OCI-LY1 (cell line): ENCODE measurements at regions not wholly inside any gene's neighbourhood (a gene's known extent, or its start where the extent isn't known, plus 50 kb on each side); places are given as distances from the start of the nearest gene placed in this dataset.

Source experiments
- H2AFZ ChIP-seq: fragments of 200-600 bp; sonication (generic), shearing (Covaris generic); 2 replicates; pipeline ENCODE4 v1.6.0; 2014; ENCODE audit warnings: antibody characterized with exemption, mild to moderate bottlenecking, low read length
- H3F3A ChIP-seq: fragments of 200-600 bp; sonication (generic), shearing (Covaris generic); 2 replicates; pipeline ENCODE4 v1.6.0; 2014; ENCODE audit warnings: mild to moderate bottlenecking, antibody characterized with exemption, low read length, moderate library complexity; ENCODE audit not compliant: insufficient read depth
- H3K27ac ChIP-seq: fragments of 200-600 bp; sonication (generic); 2 replicates; pipeline ENCODE4 v1.5.1; 2014; ENCODE audit warnings: low read length, mixed run types, mild to moderate bottlenecking, low read depth; ENCODE audit not compliant: poor library complexity, severe bottlenecking
- H3K27me3 ChIP-seq: fragments of 200-600 bp; sonication (generic); 2 replicates; pipeline ENCODE4 v1.6.0; 2014; ENCODE audit warnings: antibody characterized with exemption, mild to moderate bottlenecking, low read length, moderate library complexity; ENCODE audit not compliant: insufficient read depth
- H3K36me3 ChIP-seq: fragments of 200-600 bp; sonication (generic); 2 replicates; pipeline ENCODE4 v1.6.1; 2014; ENCODE audit warnings: mild to moderate bottlenecking, antibody characterized with exemption, low read length, moderate library complexity, mixed read lengths; ENCODE audit not compliant: insufficient read depth
- H3K4me1 ChIP-seq: fragments of 200-600 bp; sonication (generic); 2 replicates; pipeline ENCODE4 v1.5.1; 2014; ENCODE audit warnings: mild to moderate bottlenecking, low read length, moderate library complexity; ENCODE audit not compliant: insufficient read depth, severe bottlenecking
- H3K4me2 ChIP-seq: fragments of 200-600 bp; sonication (generic), shearing (Covaris generic); 2 replicates; pipeline ENCODE4 v1.6.1; 2014; ENCODE audit warnings: low read length
- H3K4me3 ChIP-seq: fragments of 200-600 bp; sonication (generic); 2 replicates; pipeline ENCODE4 v1.5.1; 2014; ENCODE audit warnings: low read length, low read depth, mild to moderate bottlenecking, mixed read lengths; ENCODE audit not compliant: poor library complexity, severe bottlenecking
- H3K79me2 ChIP-seq: fragments of 200-600 bp; shearing (Covaris generic); 2 replicates; pipeline ENCODE4 v1.6.1; 2016; ENCODE audit warnings: mixed run types, low read length, mixed read lengths; ENCODE audit not compliant: insufficient read depth
- H3K9ac ChIP-seq: fragments of 200-600 bp; sonication (generic), shearing (Covaris generic); 2 replicates; pipeline ENCODE4 v1.6.1; 2014; ENCODE audit warnings: mild to moderate bottlenecking, low read length, mixed read lengths
- H3K9me2 ChIP-seq: fragments of 200-600 bp; sonication (generic), shearing (Covaris generic); 2 replicates; pipeline ENCODE4 v1.6.1; 2014; ENCODE audit warnings: low read depth, mild to moderate bottlenecking, low read length, mixed read lengths
- H3K9me3 ChIP-seq: fragments of 200-600 bp; shearing (Covaris generic); 2 replicates; pipeline ENCODE4 v1.6.1; 2014; ENCODE audit warnings: low read length, mixed read lengths
- H4K20me1 ChIP-seq: fragments of 200-600 bp; sonication (generic), shearing (Covaris generic); 2 replicates; pipeline ENCODE4 v1.6.0; 2016; ENCODE audit warnings: mild to moderate bottlenecking, low read length; ENCODE audit not compliant: insufficient read depth
- CTCF ChIP-seq: fragments of 200-600 bp; sonication (generic), shearing (Covaris generic); IDR thresholded peaks from 2 replicates; pipeline ENCODE4 v1.5.1; 2017; ENCODE audit warnings: mild to moderate bottlenecking, antibody characterized with exemption, low read length, moderate library complexity, mixed read lengths
- EZH2 ChIP-seq: fragments of 200-600 bp; sonication (generic), shearing (Covaris generic); IDR thresholded peaks from 2 replicates; pipeline ENCODE4 v1.8.0; 2017; ENCODE audit warnings: borderline replicate concordance, mixed run types, mild to moderate bottlenecking, antibody characterized with exemption, low read length, moderate library complexity, mixed read lengths

- H3K4me1 ChIP-seq, result no peaks in the 10 kb centered on the region
- no peak overlapping the region for H2AFZ ChIP-seq
- no peaks in the 10 kb centered on the region for H3K79me2 ChIP-seq
- H3K4me2 ChIP-seq, result no peak overlapping the region
- no peaks in the 10 kb centered on the region for H3K36me3 ChIP-seq
- no peaks in the 10 kb centered on the region for H3K9me2 ChIP-seq
- H3K9ac ChIP-seq, result no peak overlapping the region
- no peaks in the 10 kb centered on the region for H3K9me3 ChIP-seq
- no peak for TF ChIP-seq CTCF
- no peak overlapping the region for H3K4me3 ChIP-seq
- no peaks in the 10 kb centered on the region for H4K20me1 ChIP-seq
- H3K27ac ChIP-seq, result no peak overlapping the region
- H3K27me3 ChIP-seq, result no peaks in the 10 kb centered on the region
- H3F3A ChIP-seq, result no peaks in the 10 kb centered on the region
These were observed 717.2 kb downstream of the NCAM2 start for GRCh38 chr21:21715266-21715969.

- H3K4me3 ChIP-seq, result no peak overlapping the region
- TF ChIP-seq EZH2 (no peak), CTCF (no peak)
These were observed 724.5 kb downstream of the NCAM2 start for GRCh38 chr21:21722731-21723130.

GRCh38 chr21:21730512-21730911 is 732.3 kb downstream of the NCAM2 start:
- TF ChIP-seq CTCF (no peak), EZH2 (no peak)
- H3K27ac ChIP-seq, result no peak overlapping the region
- H3K36me3 ChIP-seq, result no peaks in the 10 kb centered on the region
- no peak overlapping the region for H2AFZ ChIP-seq
- H3K9ac ChIP-seq, result no peak overlapping the region
- no peaks in the 10 kb centered on the region for H3K9me3 ChIP-seq
- no peak overlapping the region for H3K4me3 ChIP-seq
- H3K4me2 ChIP-seq, result no peak overlapping the region
- H4K20me1 ChIP-seq, result no peaks in the 10 kb centered on the region
- no peaks in the 10 kb centered on the region for H3F3A ChIP-seq
- H3K4me1 ChIP-seq, result no peaks in the 10 kb centered on the region
- H3K9me2 ChIP-seq, result no peaks in the 10 kb centered on the region
- H3K27me3 ChIP-seq, result no peaks in the 10 kb centered on the region
- H3K79me2 ChIP-seq, result no peaks in the 10 kb centered on the region

More at GRCh38 chr21:21722731-21723130, 724.5 kb downstream of the NCAM2 start:
- Histone ChIP-seq H4K20me1 (no peaks in the 10 kb centered on the region), H3K9ac (no peak overlapping the region), H3F3A (no peaks in the 10 kb centered on the region), H3K27me3 (no peaks in the 10 kb centered on the region), H3K9me3 (no peaks in the 10 kb centered on the region), H3K27ac (no peak overlapping the region), H3K36me3 (no peaks in the 10 kb centered on the region), H3K79me2 (no peaks in the 10 kb centered on the region), H2AFZ (no peak overlapping the region), H3K4me1 (no peaks in the 10 kb centered on the region), H3K4me2 (no peak overlapping the region), H3K9me2 (no peaks in the 10 kb centered on the region)
